GM21381 (cell line): ENCODE measurements at regions not wholly inside any gene's neighbourhood (a gene's known extent, or its start where the extent isn't known, plus 50 kb on each side); places are given as distances from the start of the nearest gene placed in this dataset.
"Not testable (repeated sequence)": the region's sequence is repeated elsewhere in the genome, so short reads cannot be mapped to it uniquely, and the experiment has no call there.

Experiments
- ATAC-seq: cut with Tn5 transposase; IDR thresholded peaks from one replicate; pipeline ENCODE4 v1.9.1; 2021; ENCODE audit warnings: mild to moderate bottlenecking, moderate library complexity; ENCODE audit not compliant: unreplicated experiment

GRCh38 chr21:20023193-20023592, 975.0 kb upstream of the NCAM2 start:
- ATAC-seq: no peak

DNA sequence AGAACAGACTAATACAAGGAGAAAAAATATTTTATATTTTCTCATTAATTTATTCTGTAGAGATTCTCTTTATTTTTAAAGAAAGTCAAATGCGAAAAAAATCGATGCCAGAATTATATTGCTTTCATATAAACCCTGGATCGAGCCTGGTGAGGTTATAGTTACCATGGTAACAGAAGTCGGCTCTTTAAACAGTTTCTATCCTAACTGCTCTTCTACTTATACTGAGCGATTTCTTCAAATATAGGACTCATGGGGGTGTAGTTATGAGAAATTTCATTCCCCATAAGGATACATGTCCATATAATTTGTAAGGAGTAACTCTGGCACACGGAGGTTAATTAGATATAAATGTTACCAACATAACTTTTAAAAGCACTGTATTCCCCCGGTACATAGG, 973.5 kb upstream of the NCAM2 start:
- ATAC-seq: no peak

- ATAC-seq: no peak
Observed at GRCh38 chr21:20026543-20026942, 971.7 kb upstream of the NCAM2 start.

GRCh38 chr21:20030390-20030789, 967.8 kb upstream of the NCAM2 start:
- no peak for ATAC-seq

GRCh38 chr21:20031807-20032206, 966.4 kb upstream of the NCAM2 start:
- no peak for ATAC-seq

GRCh38 chr21:20040768-20041167, 957.4 kb upstream of the NCAM2 start:
- no peak for ATAC-seq

GRCh38 chr21:20045197-20045596, 953.0 kb upstream of the NCAM2 start:
- ATAC-seq: no peak

- not testable (repeated sequence) for ATAC-seq
Observed at GRCh38 chr21:20048130-20048837, 949.9 kb upstream of the NCAM2 start.

GRCh38 chr21:20083336-20083735, 914.9 kb upstream of the NCAM2 start:
- ATAC-seq: no peak

DNA sequence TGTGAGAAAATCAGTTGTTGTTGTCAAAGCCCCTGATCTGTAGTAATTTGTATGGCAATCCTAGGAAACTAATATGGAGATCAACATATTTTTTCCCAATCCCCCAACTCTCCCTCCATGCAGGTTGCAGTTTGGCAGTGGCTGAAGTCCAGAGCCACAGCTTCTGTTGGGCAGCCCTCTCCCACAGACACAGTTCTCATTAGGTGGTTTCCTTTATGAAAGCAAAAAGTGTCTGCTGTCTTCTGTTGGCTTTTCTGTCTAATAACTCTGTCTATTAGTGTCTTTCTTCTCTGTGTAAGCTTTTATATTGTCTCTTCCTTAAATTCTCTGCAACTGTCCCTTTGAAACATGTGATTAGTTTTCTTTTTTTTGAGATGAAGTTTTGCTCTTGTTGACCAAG, 914.3 kb upstream of the NCAM2 start:
- ATAC-seq: no peak

DNA sequence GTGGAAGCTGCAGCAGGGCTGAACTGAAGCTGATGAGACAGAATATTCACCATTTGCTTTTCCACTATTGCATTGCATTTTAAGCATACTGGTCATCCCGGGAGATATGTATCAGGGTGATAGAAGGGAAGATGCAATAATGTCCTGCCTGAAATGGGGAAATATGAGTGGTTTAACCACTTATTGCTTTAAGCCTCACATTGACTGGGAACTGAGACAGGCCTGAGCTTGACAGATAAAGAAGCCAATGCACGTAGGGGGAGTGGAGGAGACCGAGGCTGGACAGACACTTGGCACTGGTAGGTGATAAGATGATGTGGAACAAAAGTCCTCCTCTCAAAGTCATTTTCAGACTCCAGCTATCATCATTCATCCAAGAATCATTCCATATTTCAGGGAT, 911.7 kb upstream of the NCAM2 start:
- ATAC-seq: no peak

DNA sequence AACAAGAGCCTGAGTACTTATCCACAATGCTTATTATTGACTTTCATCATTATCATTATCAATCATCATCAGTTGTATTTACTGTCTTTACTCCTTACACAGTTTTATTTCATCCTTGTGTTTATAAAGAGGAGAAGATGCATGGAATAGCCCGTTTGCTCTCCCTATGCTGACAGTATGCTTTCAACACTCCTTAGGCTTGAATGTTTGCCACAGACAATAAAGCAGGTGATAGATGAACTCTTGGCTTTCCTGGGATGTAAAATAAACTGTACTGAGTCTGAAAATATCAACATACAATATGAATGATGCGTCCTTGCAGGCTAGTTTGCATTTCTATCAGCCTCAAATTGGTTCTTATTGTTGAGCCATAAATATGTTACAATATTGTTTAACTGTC, 891.8 kb upstream of the NCAM2 start:
- no peak for ATAC-seq

GRCh38 chr21:20108016-20108415, 890.2 kb upstream of the NCAM2 start:
- ATAC-seq: no peak

GRCh38 chr21:20108976-20109540, 889.2 kb upstream of the NCAM2 start:
- no peak for ATAC-seq

- ATAC-seq: no peak
Observed at GRCh38 chr21:20110368-20110767, 887.8 kb upstream of the NCAM2 start.

- ATAC-seq: no peak
Observed at GRCh38 chr21:20151741-20152140, 846.5 kb upstream of the NCAM2 start.

DNA sequence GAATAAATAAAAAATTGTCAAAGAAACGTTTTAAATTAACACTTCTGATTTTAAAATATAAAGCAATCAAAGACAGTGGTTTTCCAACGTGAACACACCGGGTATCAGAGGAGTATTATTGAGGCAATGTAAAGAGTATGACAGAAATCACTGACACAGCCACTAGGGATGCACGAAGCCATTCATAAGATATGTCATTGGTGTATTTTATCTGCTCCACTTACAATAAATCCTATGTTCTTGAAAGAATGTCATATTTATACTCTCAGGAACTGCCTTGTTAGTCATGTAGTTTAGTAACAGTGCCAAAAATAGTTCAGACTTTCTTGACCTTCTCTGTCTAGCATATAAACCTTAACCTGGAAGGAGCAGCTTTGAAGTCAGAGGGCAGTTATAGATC, 835.0 kb upstream of the NCAM2 start:
- no peak for ATAC-seq

- no peak for ATAC-seq
Observed at GRCh38 chr21:20167059-20167458, 831.1 kb upstream of the NCAM2 start.

DNA sequence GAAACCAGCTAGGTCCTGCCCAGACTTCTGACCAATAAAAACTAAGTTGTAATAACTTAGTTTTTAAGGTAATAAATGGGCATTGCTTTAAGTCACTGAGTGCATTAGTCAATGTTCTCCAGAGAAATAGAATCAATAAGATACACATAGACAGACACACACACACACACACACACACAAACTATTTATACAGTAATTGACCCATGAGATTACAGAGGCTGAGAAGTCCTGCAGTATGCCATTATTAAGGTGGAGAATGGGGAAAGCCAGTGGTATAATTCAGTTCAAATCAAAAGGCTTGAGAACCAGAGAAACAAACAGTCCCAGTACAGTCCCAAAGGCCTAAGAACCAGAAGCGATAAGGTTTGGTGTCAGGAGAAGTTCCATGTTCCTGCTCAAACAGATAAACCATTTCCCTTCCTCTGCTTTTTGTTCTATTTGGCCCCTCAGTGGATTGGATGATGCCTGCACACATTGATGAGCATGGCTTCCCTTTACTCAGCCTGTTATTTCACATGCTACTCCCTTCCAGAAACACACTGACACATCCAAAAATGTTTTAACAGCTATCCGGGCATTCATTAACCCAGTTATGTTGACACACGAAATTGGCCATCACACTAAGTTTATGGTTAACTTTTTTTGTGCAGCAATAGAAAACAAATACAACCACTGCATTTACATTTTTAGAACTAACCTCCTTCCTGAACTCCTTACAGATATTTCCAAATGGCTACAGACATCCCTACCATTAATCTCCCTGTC, 828.2 kb upstream of the NCAM2 start:
- ATAC-seq: no peak

DNA sequence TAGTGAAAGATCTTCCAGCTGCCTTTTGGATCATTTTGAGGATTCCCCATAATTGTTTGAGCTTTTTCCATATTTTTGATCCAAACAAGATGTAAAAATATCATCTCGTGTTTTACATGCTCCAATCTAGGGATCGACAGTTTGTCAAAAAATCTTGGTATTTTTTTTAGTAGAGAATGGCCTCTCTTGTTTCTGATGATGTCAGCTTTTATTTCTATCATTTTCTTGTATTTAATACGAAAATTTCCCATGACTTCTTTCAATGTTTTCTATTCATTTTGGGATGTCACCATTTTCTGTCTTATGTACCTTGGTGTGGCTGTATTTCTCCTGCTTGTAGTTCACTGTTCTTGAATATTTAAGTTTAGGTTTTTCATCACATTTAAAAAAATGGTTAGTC, 812.0 kb upstream of the NCAM2 start:
- ATAC-seq: no peak

GRCh38 chr21:20187028-20187427, 811.2 kb upstream of the NCAM2 start:
- no peak for ATAC-seq

DNA sequence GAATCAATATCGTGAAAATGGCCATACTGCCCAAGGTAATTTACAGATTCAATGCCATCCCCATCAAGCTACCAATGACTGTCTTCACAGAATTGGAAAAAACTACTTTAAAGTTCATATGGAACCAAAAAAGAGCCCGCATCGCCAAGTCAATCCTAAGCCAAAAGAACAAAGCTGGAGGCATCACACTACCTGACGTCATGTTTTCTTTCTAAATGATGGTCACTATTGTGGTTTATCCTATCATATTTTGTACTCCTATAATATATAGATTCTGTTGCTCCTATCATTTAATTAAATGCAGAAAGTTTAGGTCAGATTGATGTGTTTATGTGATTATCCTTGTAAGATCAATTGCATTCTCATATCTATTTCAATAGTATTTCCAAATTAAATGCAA, 796.9 kb upstream of the NCAM2 start:
- not testable (repeated sequence) for ATAC-seq
